Activated CD8-positive, alpha-beta T cell treated with anti-CD3 and anti-CD28 coated beads, Interleukin-2, amount 10 ng/mL, durations not matched to agents 7 days and 5 days (primary cell): ENCODE measurements at regions not wholly inside any gene's neighbourhood (a gene's known extent, or its start where the extent isn't known, plus 50 kb on each side); places are given as distances from the start of the nearest gene placed in this dataset.

Experiments used
- ATAC-seq: fragments of 150-1000 bp; cut with Tn5 transposase; one replicate; pipeline ENCODE4 v1.10.0; 2021; ENCODE audit warnings: moderate library complexity
- CTCF ChIA-PET: fragments of 350-600 bp; sonication (Branson Sonifier 250); formaldehyde crosslinking; loops from one replicate; lab custom pipeline; 2021; ENCODE audit warnings: antibody characterized with exemption; lab: Charles Lee
- POLR2A ChIA-PET: fragments of 350-600 bp; sonication (Branson Sonifier 250); formaldehyde crosslinking; loops from one replicate; lab custom pipeline; 2021; ENCODE audit warnings: antibody characterized with exemption; lab: Charles Lee
- DNase-seq: peaks from one replicate; pipeline ENCODE4 v3.0.0-alpha.2; 2020
- H3K27ac Mint-ChIP-seq: one replicate; pipeline ENCODE4 v1.8.0; 2021; ENCODE audit warnings: mild to moderate bottlenecking, mixed read lengths
- H3K27me3 Mint-ChIP-seq: one replicate; pipeline ENCODE4 v1.8.0; 2021; ENCODE audit warnings: low read depth, mixed read lengths
- H3K36me3 Mint-ChIP-seq: one replicate; pipeline ENCODE4 v1.8.0; 2021; ENCODE audit warnings: low read depth, mixed read lengths
- H3K4me1 Mint-ChIP-seq: one replicate; pipeline ENCODE4 v1.8.0; 2021; ENCODE audit warnings: low read depth, mixed read lengths
- H3K4me3 Mint-ChIP-seq: one replicate; pipeline ENCODE4 v1.8.0; 2021; ENCODE audit warnings: mild to moderate bottlenecking, mixed read lengths
- H3K9me3 Mint-ChIP-seq: one replicate; pipeline ENCODE4 v1.8.0; 2022; ENCODE audit warnings: mixed read lengths; ENCODE audit not compliant: insufficient read depth

- Mint-ChIP-seq H3K36me3 (no peaks in the 10 kb centered on the region), H3K4me3 (no peak overlapping the region), H3K4me1 (no peaks in the 10 kb centered on the region), H3K9me3 (no peaks in the 10 kb centered on the region), H3K27me3 (no peaks in the 10 kb centered on the region), H3K27ac (no peak overlapping the region)
- no peak for ATAC-seq
- CTCF ChIA-PET, result interaction anchor here (1.1 kb wide), 1 partner anchor 12 kb away, joined by 3 read pairs; no protein-coding TSS in a partner anchor
- POLR2A ChIA-PET, result no interaction called here
- DNase-seq, result no peak
Observed at GRCh38 chr12:58254463-58255100, 313.2 kb downstream of the ATP23 start.

GRCh38 chr12:58262796-58263195, 321.4 kb downstream of the ATP23 start:
- POLR2A ChIA-PET, result interaction anchor here (0.6 kb wide), 2 partner anchors 280 to 866 kb away, joined by 3 to 4 read pairs; no protein-coding TSS in a partner anchor
- H3K27ac Mint-ChIP-seq, result no peak overlapping the region
- no peaks in the 10 kb centered on the region for H3K9me3 Mint-ChIP-seq
- CTCF ChIA-PET, result no interaction called here
- DNase-seq (no peak), ATAC-seq (no peak)
- no peaks in the 10 kb centered on the region for H3K36me3 Mint-ChIP-seq
- no peaks in the 10 kb centered on the region for H3K4me1 Mint-ChIP-seq
- H3K4me3 Mint-ChIP-seq, result no peak overlapping the region
- H3K27me3 Mint-ChIP-seq, result no peaks in the 10 kb centered on the region

GRCh38 chr12:58263816-58264215, 322.4 kb downstream of the ATP23 start:
- Mint-ChIP-seq H3K4me3 (no peak overlapping the region), H3K9me3 (no peaks in the 10 kb centered on the region), H3K36me3 (no peaks in the 10 kb centered on the region), H3K27ac (no peak overlapping the region), H3K4me1 (no peaks in the 10 kb centered on the region), H3K27me3 (no peaks in the 10 kb centered on the region)
- CTCF ChIA-PET, result no interaction called here
- no peak for ATAC-seq
- no peak for DNase-seq
- POLR2A ChIA-PET, result no interaction called here

- CTCF ChIA-PET, result no interaction called here
- no peak for ATAC-seq
Observed at GRCh38 chr12:58268069-58268468, 326.7 kb downstream of the ATP23 start.

GRCh38 chr12:58269476-58269875, 328.1 kb downstream of the ATP23 start:
- CTCF ChIA-PET, result no interaction called here
- Mint-ChIP-seq H3K27ac (no peak overlapping the region), H3K4me3 (no peak overlapping the region), H3K27me3 (no peaks in the 10 kb centered on the region), H3K36me3 (no peaks in the 10 kb centered on the region), H3K4me1 (no peaks in the 10 kb centered on the region), H3K9me3 (no peaks in the 10 kb centered on the region)
- POLR2A ChIA-PET, result no interaction called here
- DNase-seq (no peak), ATAC-seq (no peak)

More at GRCh38 chr12:58268069-58268468, 326.7 kb downstream of the ATP23 start:
- H3K9me3 Mint-ChIP-seq, result no peaks in the 10 kb centered on the region
- H3K27ac Mint-ChIP-seq, result no peak overlapping the region
- POLR2A ChIA-PET, result no interaction called here
- DNase-seq, result no peak
- H3K4me1 Mint-ChIP-seq, result no peaks in the 10 kb centered on the region
- no peak overlapping the region for H3K4me3 Mint-ChIP-seq
- H3K27me3 Mint-ChIP-seq, result no peaks in the 10 kb centered on the region
- H3K36me3 Mint-ChIP-seq, result no peaks in the 10 kb centered on the region

- Mint-ChIP-seq H3K4me1 (no peaks in the 10 kb centered on the region), H3K4me3 (no peak overlapping the region), H3K36me3 (no peaks in the 10 kb centered on the region), H3K27ac (no peak overlapping the region), H3K27me3 (no peaks in the 10 kb centered on the region), H3K9me3 (no peaks in the 10 kb centered on the region)
- CTCF ChIA-PET, result no interaction called here
- DNase-seq (no peak), ATAC-seq (no peak)
- POLR2A ChIA-PET, result no interaction called here
Observed at GRCh38 chr12:58270966-58271705, 329.8 kb downstream of the ATP23 start.

GRCh38 chr12:58272461-58272860, 331.1 kb downstream of the ATP23 start:
- POLR2A ChIA-PET, result no interaction called here
- H3K36me3 Mint-ChIP-seq, result no peaks in the 10 kb centered on the region
- no peaks in the 10 kb centered on the region for H3K27me3 Mint-ChIP-seq
- no peaks in the 10 kb centered on the region for H3K4me1 Mint-ChIP-seq
- DNase-seq (no peak), ATAC-seq (no peak)
- H3K9me3 Mint-ChIP-seq, result peaks cover 7% of the 10 kb centered on the region
- H3K27ac Mint-ChIP-seq, result no peak overlapping the region
- CTCF ChIA-PET, result no interaction called here
- no peak overlapping the region for H3K4me3 Mint-ChIP-seq

GRCh38 chr12:58277231-58277630, 335.9 kb downstream of the ATP23 start:
- no peak for ATAC-seq
- Mint-ChIP-seq H3K27ac (no peak overlapping the region), H3K27me3 (no peaks in the 10 kb centered on the region), H3K9me3 (peaks cover 7% of the 10 kb centered on the region), H3K4me3 (no peak overlapping the region), H3K4me1 (no peaks in the 10 kb centered on the region), H3K36me3 (no peaks in the 10 kb centered on the region)
- ChIA-PET POLR2A (no interaction called here), CTCF (no interaction called here)
- no peak for DNase-seq

- Mint-ChIP-seq H3K4me1 (no peaks in the 10 kb centered on the region), H3K27ac (no peak overlapping the region), H3K36me3 (no peaks in the 10 kb centered on the region), H3K27me3 (no peaks in the 10 kb centered on the region), H3K9me3 (no peaks in the 10 kb centered on the region), H3K4me3 (no peak overlapping the region)
- ATAC-seq, result no peak
- DNase-seq, result no peak
- ChIA-PET CTCF (no interaction called here), POLR2A (no interaction called here)
Observed at GRCh38 chr12:58283553-58283952, 342.2 kb downstream of the ATP23 start.

GRCh38 chr12:58285551-58285950, 344.2 kb downstream of the ATP23 start:
- ChIA-PET CTCF (no interaction called here), POLR2A (no interaction called here)
- Mint-ChIP-seq H3K27ac (no peak overlapping the region), H3K4me3 (no peak overlapping the region), H3K9me3 (no peaks in the 10 kb centered on the region), H3K36me3 (no peaks in the 10 kb centered on the region), H3K4me1 (no peaks in the 10 kb centered on the region), H3K27me3 (no peaks in the 10 kb centered on the region)
- ATAC-seq (no peak), DNase-seq (no peak)

- no peaks in the 10 kb centered on the region for H3K4me1 Mint-ChIP-seq
- ChIA-PET CTCF (no interaction called here), POLR2A (interaction anchor here (0.7 kb wide), 1 partner anchor 74 kb away, joined by 4 read pairs; no protein-coding TSS in a partner anchor)
- H3K36me3 Mint-ChIP-seq, result no peaks in the 10 kb centered on the region
- no peak overlapping the region for H3K4me3 Mint-ChIP-seq
- DNase-seq, result no peak
- H3K27ac Mint-ChIP-seq, result no peak overlapping the region
- no peaks in the 10 kb centered on the region for H3K9me3 Mint-ChIP-seq
- ATAC-seq, result no peak
- H3K27me3 Mint-ChIP-seq, result no peaks in the 10 kb centered on the region
Observed at GRCh38 chr12:58286353-58286752, 345.0 kb downstream of the ATP23 start.

- H3K4me3 Mint-ChIP-seq, result no peak overlapping the region
- ATAC-seq (no peak), DNase-seq (no peak)
- H3K27me3 Mint-ChIP-seq, result no peaks in the 10 kb centered on the region
- H3K27ac Mint-ChIP-seq, result no peak overlapping the region
- H3K9me3 Mint-ChIP-seq, result no peaks in the 10 kb centered on the region
- ChIA-PET CTCF (no interaction called here), POLR2A (no interaction called here)
- H3K4me1 Mint-ChIP-seq, result no peaks in the 10 kb centered on the region
- no peaks in the 10 kb centered on the region for H3K36me3 Mint-ChIP-seq
Observed at GRCh38 chr12:58288190-58288589, 346.8 kb downstream of the ATP23 start.
